ENCODE measurements at regions not wholly inside any gene's neighbourhood (a gene's known extent, or its start where the extent isn't known, plus 50 kb on each side); places are given as distances from the start of the nearest gene placed in this dataset.
"Not testable (repeated sequence)": the region's sequence is repeated elsewhere in the genome, so short reads cannot be mapped to it uniquely, and the experiment has no call there.

DNA sequence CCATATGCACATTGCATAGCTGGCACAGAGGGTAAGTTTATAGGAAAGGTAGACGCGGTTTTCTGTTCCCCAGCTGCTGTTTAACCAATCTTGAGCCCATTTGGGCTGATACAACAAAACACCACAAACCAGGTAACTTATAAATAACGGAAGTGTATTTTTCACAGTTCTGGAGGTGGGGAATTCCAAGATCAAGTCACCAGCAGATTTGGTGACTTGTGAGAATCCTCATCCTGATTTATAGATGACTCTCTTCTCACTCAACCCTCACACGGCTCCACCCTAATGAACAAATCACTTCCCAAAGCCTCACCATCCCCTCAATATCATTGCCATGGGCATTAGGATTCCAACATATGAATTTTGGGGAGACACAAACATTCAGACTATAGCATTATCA, 694.4 kb upstream of the NR2F2 start:
- DNase-seq = no peak

- not testable (repeated sequence) for DNase-seq
These were observed 693.3 kb upstream of the NR2F2 start for GRCh38 chr15:95637234-95637633.

DNA sequence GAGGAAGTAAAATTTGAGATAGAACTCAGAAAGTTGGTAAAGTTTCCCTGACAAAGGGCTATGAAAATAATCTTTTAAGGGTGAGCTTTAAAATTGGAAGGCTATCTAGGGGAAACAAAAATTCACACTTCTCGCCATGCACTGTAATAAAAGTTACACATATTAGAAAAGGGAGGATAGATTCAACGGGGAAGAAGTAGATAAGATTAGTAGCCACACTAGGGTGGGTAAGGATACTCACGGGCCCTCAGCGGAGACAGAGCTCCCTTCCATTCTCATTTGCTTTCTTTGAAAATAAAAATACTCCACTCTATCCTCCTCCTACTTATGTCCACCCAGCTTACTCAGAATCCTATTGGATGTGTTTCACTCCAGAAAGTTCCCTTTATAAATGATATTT, 691.3 kb upstream of the NR2F2 start:
- no peak for DNase-seq

DNA sequence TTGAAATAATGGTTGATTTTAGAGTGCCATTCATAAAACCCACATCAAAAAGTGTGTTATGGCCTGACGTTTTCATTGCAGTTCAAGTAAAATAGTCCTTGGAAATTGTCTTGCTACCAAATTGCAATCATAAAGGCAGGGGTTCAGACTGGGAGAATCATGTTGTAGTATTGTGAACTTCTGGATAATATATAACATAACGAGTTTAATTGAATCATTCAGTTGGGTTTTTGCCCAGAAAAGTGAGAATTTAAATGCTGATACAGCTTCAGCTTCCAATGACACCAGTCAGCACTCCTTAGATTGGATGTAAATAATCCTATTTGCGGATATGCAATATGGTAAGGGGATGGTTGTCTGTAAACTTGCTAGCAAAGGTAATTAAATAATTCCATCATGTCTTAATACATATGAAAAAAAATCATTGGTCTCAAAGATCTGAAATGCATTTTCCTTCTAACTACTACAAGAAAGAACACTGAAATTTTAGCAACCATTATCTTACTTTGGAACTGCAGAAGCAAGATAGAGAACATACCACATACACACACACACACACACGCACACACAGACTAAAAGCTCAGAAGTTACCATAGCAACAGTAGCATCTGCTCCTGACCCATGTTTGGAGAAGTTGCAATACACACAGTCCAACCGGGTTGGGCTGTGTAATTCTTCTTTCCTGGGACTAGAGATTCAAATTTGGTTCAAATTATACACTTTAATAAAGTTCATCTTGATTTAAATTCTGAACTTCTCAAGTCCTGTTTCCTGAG, 686.2 kb upstream of the NR2F2 start:
- no peak for DNase-seq

DNA sequence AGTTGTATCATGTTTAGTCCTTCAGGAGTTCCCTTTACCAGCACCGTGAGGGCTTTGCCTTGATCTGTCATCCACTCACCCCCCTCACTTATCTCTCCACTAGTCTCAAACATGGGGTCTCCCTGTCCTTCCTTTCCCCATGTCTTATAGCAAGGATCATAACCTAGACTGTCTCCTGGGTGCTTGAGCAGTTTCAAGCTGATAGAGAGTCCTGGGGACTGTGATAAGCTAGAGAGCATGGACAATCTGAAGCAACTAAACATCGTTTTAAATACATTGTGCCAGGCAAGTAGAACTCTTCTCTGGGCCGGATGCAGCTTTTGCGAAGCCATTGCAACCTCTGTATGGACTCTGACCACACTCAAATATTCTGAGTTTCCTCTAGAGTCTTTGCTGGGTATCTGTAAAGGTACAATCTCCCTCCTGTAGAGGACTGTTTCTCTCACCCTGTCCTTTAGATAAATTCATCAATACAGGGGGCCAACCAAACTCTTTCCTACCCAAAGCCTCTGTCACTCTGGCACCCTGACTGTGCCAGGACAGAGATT, 684.6 kb upstream of the NR2F2 start:
- no peak for DNase-seq

GRCh38 chr15:95646484-95647273, 683.8 kb upstream of the NR2F2 start:
- DNase-seq = no peak

DNA sequence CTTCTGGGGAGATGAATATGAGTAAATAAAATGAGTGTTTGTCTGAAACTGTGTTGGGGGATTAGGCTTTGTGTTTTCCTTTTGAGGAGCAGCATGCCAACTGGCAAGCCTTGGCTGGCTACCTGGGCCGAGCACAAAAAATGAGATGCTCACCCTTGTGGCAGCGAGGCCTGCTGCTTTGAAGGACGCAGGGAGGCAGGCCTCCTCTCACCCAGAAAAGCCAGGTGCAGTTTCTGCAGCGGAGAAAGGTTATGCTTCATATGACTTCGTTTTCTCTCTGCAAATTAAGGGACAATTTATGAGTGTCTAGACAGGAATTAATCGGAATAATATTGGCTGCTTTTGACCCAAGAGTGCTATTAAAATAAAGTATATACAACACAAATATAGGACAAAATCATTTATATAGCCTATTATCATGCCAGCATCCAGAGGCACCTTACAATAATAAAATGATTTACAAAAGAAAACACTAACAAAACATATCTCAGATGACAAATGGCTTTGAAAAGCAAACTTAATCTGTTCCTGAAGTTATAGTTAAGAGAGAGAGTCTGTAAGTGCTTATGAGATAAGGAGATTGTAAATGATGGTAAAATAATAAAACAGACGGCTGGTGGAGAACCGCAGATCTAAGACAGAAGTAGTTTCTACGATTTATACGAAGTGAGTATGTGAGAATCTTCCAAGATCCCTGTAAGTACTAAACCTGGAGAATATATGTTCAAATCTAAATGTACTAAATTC, 682.8 kb upstream of the NR2F2 start:
- no peak for DNase-seq

DNA sequence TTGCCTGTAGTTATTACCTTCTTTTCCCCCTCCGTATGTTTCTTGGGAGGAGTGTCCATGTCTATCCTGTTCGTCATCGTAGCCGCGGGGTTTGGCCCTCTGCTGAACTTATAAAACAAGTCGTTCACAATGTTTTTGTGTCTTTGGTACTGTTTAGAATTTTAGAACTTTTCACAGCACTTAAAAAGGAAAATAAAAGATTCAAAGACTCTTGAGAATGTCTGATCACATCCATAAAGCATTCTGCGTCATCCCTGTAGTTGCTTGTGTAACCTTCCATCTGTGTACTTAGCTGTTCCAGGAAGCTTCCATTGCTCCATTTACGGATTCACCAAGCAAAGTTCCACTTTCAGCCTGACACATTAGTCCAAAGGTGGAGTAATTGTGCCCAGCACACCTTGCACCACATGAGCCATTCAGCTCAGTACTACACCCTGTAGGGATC, 677.1 kb upstream of the NR2F2 start:
- DNase-seq = no peak

DNA sequence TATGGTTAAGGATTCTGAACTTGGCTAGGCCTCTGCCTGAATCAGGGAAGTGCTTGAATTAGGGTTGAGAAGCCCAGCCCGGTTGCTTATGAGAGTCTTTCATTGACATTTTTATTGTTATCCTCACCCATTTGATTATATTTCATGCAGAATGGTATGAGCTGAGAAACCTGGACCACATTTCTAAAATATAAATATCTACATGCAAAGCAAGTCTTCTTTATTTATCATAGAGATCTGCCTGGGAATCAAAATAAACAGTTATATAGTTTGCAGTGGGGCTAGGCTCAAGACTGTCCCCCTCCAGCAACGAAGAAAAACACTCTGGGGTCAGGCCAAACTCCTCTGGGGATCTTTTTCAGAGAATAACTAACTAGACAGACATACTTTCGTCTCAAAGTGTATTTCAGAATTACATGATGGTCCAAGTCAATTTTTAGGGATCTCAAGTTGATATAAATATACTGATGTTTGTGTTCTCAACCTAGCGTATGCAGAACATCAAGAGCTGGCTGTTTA, 675.4 kb upstream of the NR2F2 start:
- no peak for DNase-seq

DNA sequence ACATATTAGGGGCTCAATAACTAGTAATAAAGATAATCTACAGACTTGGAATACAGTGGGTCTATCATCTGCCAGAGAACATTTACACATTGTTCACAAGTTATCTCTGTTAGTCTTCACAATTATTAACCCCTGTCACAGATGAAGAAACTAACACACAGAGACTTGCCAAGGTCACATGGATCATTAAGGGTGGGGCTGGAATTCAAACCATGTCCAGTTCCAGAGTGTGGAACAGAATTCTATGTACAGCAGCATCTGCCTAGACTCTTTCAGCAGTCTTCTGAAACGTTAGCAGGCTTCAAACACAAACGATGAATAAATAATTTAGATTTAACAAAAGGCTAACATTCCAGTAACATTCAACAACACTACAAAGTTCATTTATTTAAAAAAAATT, 673.9 kb upstream of the NR2F2 start:
- DNase-seq = no peak

- DNase-seq = no peak
These were observed 671.7 kb upstream of the NR2F2 start for GRCh38 chr15:95658799-95659198.

DNA sequence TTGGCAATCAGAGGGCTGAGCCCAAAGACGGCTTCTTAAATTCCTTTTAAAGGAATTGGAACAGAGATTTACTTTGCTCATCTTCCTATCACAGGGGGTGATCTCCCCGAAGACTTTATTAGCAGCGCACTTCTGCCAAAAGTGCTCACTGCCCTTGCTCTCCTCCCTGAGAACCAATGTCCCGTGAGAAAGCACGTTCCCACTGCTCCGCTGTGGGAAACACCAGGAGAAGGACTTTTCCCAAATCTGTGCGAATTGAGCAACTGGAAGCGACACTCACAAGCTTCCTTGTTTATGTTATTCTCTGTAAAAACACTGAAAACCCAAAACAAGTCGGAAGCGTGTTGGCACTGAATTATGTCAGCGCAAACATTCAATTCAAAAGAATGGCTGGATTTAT, 670.8 kb upstream of the NR2F2 start:
- no peak for DNase-seq

GRCh38 chr15:95662638-95663037, 667.9 kb upstream of the NR2F2 start:
- no peak for DNase-seq

GRCh38 chr15:95663156-95664100, 667.1 kb upstream of the NR2F2 start:
- no peak for DNase-seq

- no peak for DNase-seq
These were observed 666.0 kb upstream of the NR2F2 start for GRCh38 chr15:95664450-95664849.

DNA sequence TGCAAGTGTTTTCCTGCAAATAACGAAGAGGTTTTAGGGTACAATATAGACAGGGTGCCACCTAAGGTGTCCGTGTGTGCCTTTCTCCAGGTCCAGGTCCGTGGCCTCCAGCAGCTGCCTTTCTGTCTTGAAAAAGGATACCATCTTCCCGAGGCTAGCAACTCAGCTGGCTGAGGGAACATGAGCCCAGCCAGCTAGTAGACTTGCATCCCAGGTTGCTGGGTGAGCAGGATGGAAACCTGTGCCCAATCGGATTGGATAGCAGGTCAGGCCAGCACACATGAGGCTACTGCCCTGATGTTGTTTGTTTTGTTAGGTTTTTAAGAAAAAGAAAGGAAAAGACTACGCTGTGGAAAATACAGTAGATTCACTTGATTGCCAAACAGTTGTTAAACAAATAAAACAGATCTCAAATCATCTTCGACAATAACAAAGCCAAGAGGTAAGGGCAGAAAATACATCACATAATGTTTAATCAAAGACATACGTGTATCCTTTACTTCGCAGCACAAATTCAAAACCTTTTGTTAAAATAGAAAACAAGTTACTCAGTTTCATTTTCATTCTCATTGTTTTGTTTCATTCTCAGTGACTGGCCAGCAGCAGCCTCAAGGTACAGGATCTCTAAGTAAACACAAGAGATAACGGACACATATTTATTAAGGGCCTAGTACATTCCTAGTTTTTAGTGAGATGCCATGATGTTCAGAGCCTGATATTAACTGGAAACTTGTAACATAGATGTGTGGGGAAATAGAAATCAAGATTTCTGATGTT, 661.2 kb upstream of the NR2F2 start:
- DNase-seq = no peak

DNA sequence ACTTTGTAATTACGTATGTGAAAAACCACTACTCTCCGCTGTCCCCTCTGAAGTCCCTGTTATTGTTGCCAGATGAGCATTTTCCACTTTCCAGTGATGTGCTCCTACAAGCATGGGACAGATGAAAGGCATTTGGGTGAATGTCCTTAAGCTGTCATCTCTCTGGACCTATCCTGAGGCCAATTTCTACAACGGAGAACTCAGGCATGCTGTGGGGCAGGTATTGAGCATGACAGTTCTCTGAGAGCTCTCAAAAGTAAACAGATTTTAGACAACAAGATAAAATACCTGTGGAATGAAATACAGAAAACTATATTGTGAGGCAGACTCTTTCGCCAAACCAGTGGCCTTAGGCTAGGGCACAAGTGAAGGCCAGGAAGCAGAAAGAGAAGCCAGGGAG, 656.5 kb upstream of the NR2F2 start:
- DNase-seq = no peak

DNA sequence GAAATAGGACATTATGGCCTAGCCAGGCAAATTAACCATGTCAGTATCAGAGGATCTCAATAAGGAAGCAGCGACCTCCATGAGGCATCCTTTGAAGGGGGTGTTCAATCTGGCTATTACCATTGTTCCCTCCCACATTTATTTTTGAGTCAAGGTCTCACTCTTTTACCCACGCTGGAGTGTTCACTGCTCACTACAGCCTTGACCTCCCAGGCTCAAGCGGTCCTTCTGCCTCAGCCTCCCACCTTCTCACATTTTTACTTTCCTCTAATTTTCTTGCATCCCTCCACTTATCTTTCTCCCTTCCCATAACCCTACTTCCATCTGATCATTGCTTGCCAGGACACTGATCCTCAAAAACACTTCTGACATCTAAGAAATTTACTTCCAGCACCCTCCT, 654.0 kb upstream of the NR2F2 start:
- no peak for DNase-seq

- no peak for DNase-seq
These were observed 650.5 kb upstream of the NR2F2 start for GRCh38 chr15:95679847-95680582.

GRCh38 chr15:95680728-95681127, 649.8 kb upstream of the NR2F2 start:
- no peak for DNase-seq

All from amniotic stem cell (primary cell).